ENCODE measurements at regions not wholly inside any gene's neighbourhood (a gene's known extent, or its start where the extent isn't known, plus 50 kb on each side); places are given as distances from the start of the nearest gene placed in this dataset.

- ATAC-seq (ENCODE audit: insufficient read depth, low read depth) (no peak), DNase-seq (no peak)
- TF ChIP-seq, protein P1, sequence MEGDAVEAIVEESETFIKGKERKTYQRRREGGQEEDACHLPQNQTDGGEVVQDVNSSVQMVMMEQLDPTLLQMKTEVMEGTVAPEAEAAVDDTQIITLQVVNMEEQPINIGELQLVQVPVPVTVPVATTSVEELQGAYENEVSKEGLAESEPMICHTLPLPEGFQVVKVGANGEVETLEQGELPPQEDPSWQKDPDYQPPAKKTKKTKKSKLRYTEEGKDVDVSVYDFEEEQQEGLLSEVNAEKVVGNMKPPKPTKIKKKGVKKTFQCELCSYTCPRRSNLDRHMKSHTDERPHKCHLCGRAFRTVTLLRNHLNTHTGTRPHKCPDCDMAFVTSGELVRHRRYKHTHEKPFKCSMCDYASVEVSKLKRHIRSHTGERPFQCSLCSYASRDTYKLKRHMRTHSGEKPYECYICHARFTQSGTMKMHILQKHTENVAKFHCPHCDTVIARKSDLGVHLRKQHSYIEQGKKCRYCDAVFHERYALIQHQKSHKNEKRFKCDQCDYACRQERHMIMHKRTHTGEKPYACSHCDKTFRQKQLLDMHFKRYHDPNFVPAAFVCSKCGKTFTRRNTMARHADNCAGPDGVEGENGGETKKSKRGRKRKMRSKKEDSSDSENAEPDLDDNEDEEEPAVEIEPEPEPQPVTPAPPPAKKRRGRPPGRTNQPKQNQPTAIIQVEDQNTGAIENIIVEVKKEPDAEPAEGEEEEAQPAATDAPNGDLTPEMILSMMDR (IDR thresholded peaks at IDR 0.05; ENCODE audit: borderline replicate concordance, extremely low read depth, low read length, poor library complexity, severe bottlenecking) = no peak
- TF ChIP-seq EZH2 (IDR thresholded peaks at IDR 0.05; ENCODE audit: borderline replicate concordance, low read depth, low read length, severe bottlenecking) = no peak
- Histone ChIP-seq H3K27me3 (ENCODE audit: insufficient read depth, low read length, poor library complexity) (no peaks in the 10 kb centered on the region), H2AFZ (ENCODE audit: low read depth, low read length) (no peak overlapping the region), H4K20me1 (ENCODE audit: insufficient read depth, low read length) (no peaks in the 10 kb centered on the region), H3K9me3 (ENCODE audit: insufficient read depth, low read length, severe bottlenecking) (no peaks in the 10 kb centered on the region), H3K9ac (ENCODE audit: low read depth, low read length) (no peak overlapping the region), H3K27ac (ENCODE audit: low read length) (no peak overlapping the region), H3K4me2 (ENCODE audit: insufficient read depth, low read length) (no peak overlapping the region), H3K36me3 (ENCODE audit: insufficient read depth, low read length) (no peaks in the 10 kb centered on the region), H3K4me3 (ENCODE audit: low read depth in 1 of 2, low read length in 2 of 2) (no peak overlapping the region), H3K4me1 (ENCODE audit: insufficient read depth, low read length) (no peaks in the 10 kb centered on the region), H3K79me2 (ENCODE audit: insufficient read depth, low read length) (no peaks in the 10 kb centered on the region)
Measured at GRCh38 chr9:106795031-106795430, 67.9 kb upstream of the ZNF462 start.

GRCh38 chr9:106796771-106797170 is 66.2 kb upstream of the ZNF462 start:
- Histone ChIP-seq H3K4me2 (ENCODE audit: insufficient read depth, low read length) (no peak overlapping the region), H3K27me3 (ENCODE audit: insufficient read depth, low read length, poor library complexity) (no peaks in the 10 kb centered on the region), H3K79me2 (ENCODE audit: insufficient read depth, low read length) (no peaks in the 10 kb centered on the region), H3K36me3 (ENCODE audit: insufficient read depth, low read length) (no peaks in the 10 kb centered on the region), H4K20me1 (ENCODE audit: insufficient read depth, low read length) (no peaks in the 10 kb centered on the region), H3K4me3 (ENCODE audit: low read depth in 1 of 2, low read length in 2 of 2) (no peak overlapping the region), H3K4me1 (ENCODE audit: insufficient read depth, low read length) (no peaks in the 10 kb centered on the region), H3K27ac (ENCODE audit: low read length) (no peak overlapping the region), H2AFZ (ENCODE audit: low read depth, low read length) (no peak overlapping the region), H3K9me3 (ENCODE audit: insufficient read depth, low read length, severe bottlenecking) (no peaks in the 10 kb centered on the region), H3K9ac (ENCODE audit: low read depth, low read length) (no peak overlapping the region)
- DNase-seq = no peak
- no peak for TF ChIP-seq EZH2 (IDR thresholded peaks at IDR 0.05; ENCODE audit: borderline replicate concordance, low read depth, low read length, severe bottlenecking)
- TF ChIP-seq, protein P1 (IDR thresholded peaks at IDR 0.05; ENCODE audit: borderline replicate concordance, extremely low read depth, low read length, poor library complexity, severe bottlenecking) = no peak
- no peak for ATAC-seq (ENCODE audit: insufficient read depth, low read depth)

GRCh38 chr9:106797299-106797698 is 65.7 kb upstream of the ZNF462 start:
- Histone ChIP-seq H3K9me3 (ENCODE audit: insufficient read depth, low read length, severe bottlenecking) (no peaks in the 10 kb centered on the region), H2AFZ (ENCODE audit: low read depth, low read length) (no peak overlapping the region)
- no peak for DNase-seq

More at GRCh38 chr9:106797299-106797698, 65.7 kb upstream of the ZNF462 start:
- no peak overlapping the region for H3K27ac ChIP-seq (ENCODE audit: low read length)
- no peaks in the 10 kb centered on the region for H3K4me1 ChIP-seq (ENCODE audit: insufficient read depth, low read length)
- H3K4me3 ChIP-seq (ENCODE audit: low read depth in 1 of 2, low read length in 2 of 2) = no peak overlapping the region
- no peaks in the 10 kb centered on the region for H4K20me1 ChIP-seq (ENCODE audit: insufficient read depth, low read length)
- TF ChIP-seq EZH2 (IDR thresholded peaks at IDR 0.05; ENCODE audit: borderline replicate concordance, low read depth, low read length, severe bottlenecking) = no peak
- TF ChIP-seq, protein P1 (IDR thresholded peaks at IDR 0.05; ENCODE audit: borderline replicate concordance, extremely low read depth, low read length, poor library complexity, severe bottlenecking) = no peak
- no peak overlapping the region for H3K4me2 ChIP-seq (ENCODE audit: insufficient read depth, low read length)
- H3K79me2 ChIP-seq (ENCODE audit: insufficient read depth, low read length) = no peaks in the 10 kb centered on the region
- H3K36me3 ChIP-seq (ENCODE audit: insufficient read depth, low read length) = no peaks in the 10 kb centered on the region
- no peak for ATAC-seq (ENCODE audit: insufficient read depth, low read depth)
- no peak overlapping the region for H3K9ac ChIP-seq (ENCODE audit: low read depth, low read length)
- H3K27me3 ChIP-seq (ENCODE audit: insufficient read depth, low read length, poor library complexity) = no peaks in the 10 kb centered on the region

Data from DND-41 (cell line).